Thymus (tissue), 11 donors: ENCODE measurements at regions not wholly inside any gene's neighbourhood (a gene's known extent, or its start where the extent isn't known, plus 50 kb on each side); places are given as distances from the start of the nearest gene placed in this dataset.

ENCODE experiments used
- DNase-seq, 9 donors: peaks; one replicate each; pipeline ENCODE4 v3.0.0-alpha.2; 2013; ENCODE audit warnings: low spot score in 9 of 9, low read depth in 6 of 9, missing footprints in 1 of 9
- H3K27ac ChIP-seq, 2 donors: one replicate each; pipeline ENCODE4 v1.5.1; 2013; ENCODE audit warnings: control low read depth in 1 of 2, low read depth in 1 of 2, low read length in 1 of 2, mild to moderate bottlenecking in 1 of 2, moderate library complexity in 1 of 2
- H3K27me3 ChIP-seq, 2 donors: one replicate each; pipeline ENCODE4 v1.5.1; 2013; ENCODE audit warnings: low read length in 1 of 2; ENCODE audit not compliant: control insufficient read depth in 2 of 2, insufficient read depth in 1 of 2
- H3K36me3 ChIP-seq, 2 donors: one replicate each; pipeline ENCODE4 v1.5.1; 2013; ENCODE audit warnings: low read length in 1 of 2, mild to moderate bottlenecking in 1 of 2, moderate library complexity in 1 of 2; ENCODE audit not compliant: control insufficient read depth in 2 of 2, insufficient read depth in 2 of 2
- H3K4me1 ChIP-seq, 2 donors: one replicate each; pipeline ENCODE4 v1.5.1; 2013; ENCODE audit warnings: low read length in 2 of 2; ENCODE audit not compliant: control insufficient read depth in 2 of 2, insufficient read depth in 2 of 2
- H3K4me3 ChIP-seq, 2 donors: one replicate each; pipeline ENCODE4 v1.5.1; 2013; ENCODE audit warnings: low read length in 2 of 2, control low read depth in 1 of 2, mild to moderate bottlenecking in 1 of 2
- H3K9me3 ChIP-seq, 2 donors: one replicate each; pipeline ENCODE4 v1.5.1; 2013; ENCODE audit warnings: low read length in 1 of 2, mild to moderate bottlenecking in 1 of 2; ENCODE audit not compliant: control insufficient read depth in 2 of 2, insufficient read depth in 1 of 2
- WGBS: extraction: QIAGEN DNeasy Blood & Tissue Kit; methylation state at CpG from one replicate; pipeline ENCODE4 v1.1.7; 2013; 5-methylcytosine and 5-hydroxymethylcytosine counted together
- donor health status: healthy.

- no peak for DNase-seq
- Histone ChIP-seq H3K27ac (no peak overlapping the region), H3K27me3 (no peaks in the 10 kb centered on the region), H3K4me3 (no peak overlapping the region), H3K36me3 (no peaks in the 10 kb centered on the region), H3K4me1 (no peaks in the 10 kb centered on the region), H3K9me3 (no peaks in the 10 kb centered on the region)
- 77% methylated on average over 4 of the region's 4 CpGs for WGBS
These were observed 398.9 kb upstream of the ZNF507 start for GRCh38 chr19:31946491-31946890.

GRCh38 chr19:31947436-31948115 lies 397.8 kb upstream of the ZNF507 start:
- Histone ChIP-seq H3K27me3 (no peaks in the 10 kb centered on the region), H3K4me1 (no peaks in the 10 kb centered on the region), H3K4me3 (no peak overlapping the region), H3K27ac (no peak overlapping the region), H3K36me3 (no peaks in the 10 kb centered on the region), H3K9me3 (no peaks in the 10 kb centered on the region)
- no peak for DNase-seq
- 96% methylated on average over 17 of the region's 17 CpGs for WGBS

- Histone ChIP-seq H3K9me3 (no peaks in the 10 kb centered on the region), H3K36me3 (no peaks in the 10 kb centered on the region), H3K27me3 (no peaks in the 10 kb centered on the region), H3K4me1 (no peaks in the 10 kb centered on the region), H3K4me3 (no peak overlapping the region), H3K27ac (no peak overlapping the region)
- 63% methylated on average over 1 of the region's 1 CpG for WGBS
- no peak for DNase-seq
These were observed 392.7 kb upstream of the ZNF507 start for GRCh38 chr19:31952693-31953092.

GRCh38 chr19:31955061-31955460 lies 390.3 kb upstream of the ZNF507 start:
- Histone ChIP-seq H3K36me3 (no peaks in the 10 kb centered on the region), H3K27me3 (no peaks in the 10 kb centered on the region), H3K4me1 (no peaks in the 10 kb centered on the region), H3K27ac (no peak overlapping the region), H3K4me3 (no peak overlapping the region), H3K9me3 (no peaks in the 10 kb centered on the region)
- no peak for DNase-seq
- 97% methylated on average over 3 of the region's 3 CpGs for WGBS

- WGBS = 93% methylated on average over 6 of the region's 6 CpGs
- no peak overlapping the region for H3K27ac ChIP-seq
These were observed 389.5 kb upstream of the ZNF507 start for GRCh38 chr19:31955884-31956283.

GRCh38 chr19:31956771-31957392 lies 388.5 kb upstream of the ZNF507 start:
- H3K9me3 ChIP-seq = no peaks in the 10 kb centered on the region
- no peak overlapping the region for H3K4me3 ChIP-seq
- WGBS = 93% methylated on average over 3 of the region's 3 CpGs
- H3K36me3 ChIP-seq = no peaks in the 10 kb centered on the region
- H3K27me3 ChIP-seq = no peaks in the 10 kb centered on the region
- H3K4me1 ChIP-seq = no peaks in the 10 kb centered on the region
- no peak overlapping the region for H3K27ac ChIP-seq
- no peak for DNase-seq

More at GRCh38 chr19:31955884-31956283, 389.5 kb upstream of the ZNF507 start:
- Histone ChIP-seq H3K4me1 (no peaks in the 10 kb centered on the region), H3K4me3 (no peak overlapping the region), H3K9me3 (no peaks in the 10 kb centered on the region), H3K36me3 (no peaks in the 10 kb centered on the region), H3K27me3 (no peaks in the 10 kb centered on the region)
- DNase-seq = no peak

GRCh38 chr19:31957711-31958110 lies 387.7 kb upstream of the ZNF507 start:
- 78% methylated on average over 4 of the region's 4 CpGs for WGBS
- H3K9me3 ChIP-seq = no peaks in the 10 kb centered on the region
- H3K36me3 ChIP-seq = no peaks in the 10 kb centered on the region
- H3K4me3 ChIP-seq = no peak overlapping the region
- DNase-seq = no peak
- H3K27ac ChIP-seq = no peak overlapping the region
- no peaks in the 10 kb centered on the region for H3K4me1 ChIP-seq
- H3K27me3 ChIP-seq = no peaks in the 10 kb centered on the region

- no peaks in the 10 kb centered on the region for H3K4me1 ChIP-seq
- H3K9me3 ChIP-seq = no peaks in the 10 kb centered on the region
- no peak overlapping the region for H3K4me3 ChIP-seq
- DNase-seq = no peak
- H3K27ac ChIP-seq = no peak overlapping the region
- H3K27me3 ChIP-seq = no peaks in the 10 kb centered on the region
- WGBS = 97% methylated on average over 15 of the region's 15 CpGs
- no peaks in the 10 kb centered on the region for H3K36me3 ChIP-seq
These were observed 385.8 kb upstream of the ZNF507 start for GRCh38 chr19:31959527-31960018.

- DNase-seq = no peak
These were observed 384.9 kb upstream of the ZNF507 start for GRCh38 chr19:31960474-31960873.

More at GRCh38 chr19:31960474-31960873, 384.9 kb upstream of the ZNF507 start:
- Histone ChIP-seq H3K9me3 (no peaks in the 10 kb centered on the region), H3K27ac (no peak overlapping the region), H3K4me1 (no peaks in the 10 kb centered on the region), H3K4me3 (no peak overlapping the region), H3K27me3 (no peaks in the 10 kb centered on the region), H3K36me3 (no peaks in the 10 kb centered on the region)
- WGBS = 95% methylated on average over 6 of the region's 6 CpGs
